NCI-H2227 (cell line): ENCODE measurements at regions not wholly inside any gene's neighbourhood (a gene's known extent, or its start where the extent isn't known, plus 50 kb on each side); places are given as distances from the start of the nearest gene placed in this dataset.
"Not testable (repeated sequence)": the region's sequence is repeated elsewhere in the genome, so short reads cannot be mapped to it uniquely, and the experiment has no call there.

Experiments
- DNase-seq: peaks from one replicate; lab custom pipeline; 2025; ENCODE audit not compliant: unreplicated experiment; lab: John Stamatoyannopoulos, UW

- DNase-seq: no peak
These were observed 804.9 kb upstream of the SEMA6A start for GRCh38 chr5:117379521-117379920.

GRCh38 chr5:117376748-117377147 is 802.1 kb upstream of the SEMA6A start:
- DNase-seq: no peak

GRCh38 chr5:117359895-117360294 is 785.3 kb upstream of the SEMA6A start:
- DNase-seq: no peak

GRCh38 chr5:117357886-117358285 is 783.3 kb upstream of the SEMA6A start:
- DNase-seq: no peak

- no peak for DNase-seq
These were observed 772.7 kb upstream of the SEMA6A start for GRCh38 chr5:117347280-117347679.

GRCh38 chr5:117343726-117344125 is 769.1 kb upstream of the SEMA6A start:
- peak; percentile 51 for DNase-seq

- no peak for DNase-seq
These were observed 762.6 kb upstream of the SEMA6A start for GRCh38 chr5:117337064-117337749.

GRCh38 chr5:117336208-117336607 is 761.6 kb upstream of the SEMA6A start:
- no peak for DNase-seq

GRCh38 chr5:117333011-117333410 is 758.4 kb upstream of the SEMA6A start:
- no peak for DNase-seq

GRCh38 chr5:117332341-117332740 is 757.7 kb upstream of the SEMA6A start:
- DNase-seq: no peak

- DNase-seq: no peak
These were observed 752.9 kb upstream of the SEMA6A start for GRCh38 chr5:117327511-117327910.

GRCh38 chr5:117326997-117327396 is 752.4 kb upstream of the SEMA6A start:
- no peak for DNase-seq

- no peak for DNase-seq
These were observed 743.9 kb upstream of the SEMA6A start for GRCh38 chr5:117318528-117318927.

- DNase-seq: no peak
These were observed 740.5 kb upstream of the SEMA6A start for GRCh38 chr5:117315170-117315569.

GRCh38 chr5:117304512-117305107 is 730.0 kb upstream of the SEMA6A start:
- DNase-seq: not testable (repeated sequence)

GRCh38 chr5:117302949-117303348 is 728.3 kb upstream of the SEMA6A start:
- DNase-seq: no peak

- no peak for DNase-seq
These were observed 727.9 kb upstream of the SEMA6A start for GRCh38 chr5:117302473-117302872.

GRCh38 chr5:117299936-117300328 is 725.3 kb upstream of the SEMA6A start:
- DNase-seq: no peak

- DNase-seq: peak; percentile 1
These were observed 724.8 kb upstream of the SEMA6A start for GRCh38 chr5:117299224-117299935.

GRCh38 chr5:117296872-117297271 is 722.2 kb upstream of the SEMA6A start:
- DNase-seq: no peak

- DNase-seq: no peak
These were observed 721.3 kb upstream of the SEMA6A start for GRCh38 chr5:117295941-117296340.

- DNase-seq: no peak
These were observed 712.2 kb upstream of the SEMA6A start for GRCh38 chr5:117286813-117287212.
